DMS53 treated with DMSO at 0.1 percent for 48 hours (cell line): ENCODE measurements at regions not wholly inside any gene's neighbourhood (a gene's known extent, or its start where the extent isn't known, plus 50 kb on each side); places are given as distances from the start of the nearest gene placed in this dataset.
"Not testable (repeated sequence)": the region's sequence is repeated elsewhere in the genome, so short reads cannot be mapped to it uniquely, and the experiment has no call there.

Source experiments
- DNase-seq: peaks from one replicate; lab custom pipeline; 2025; ENCODE audit not compliant: unreplicated experiment; lab: John Stamatoyannopoulos, UW

DNA sequence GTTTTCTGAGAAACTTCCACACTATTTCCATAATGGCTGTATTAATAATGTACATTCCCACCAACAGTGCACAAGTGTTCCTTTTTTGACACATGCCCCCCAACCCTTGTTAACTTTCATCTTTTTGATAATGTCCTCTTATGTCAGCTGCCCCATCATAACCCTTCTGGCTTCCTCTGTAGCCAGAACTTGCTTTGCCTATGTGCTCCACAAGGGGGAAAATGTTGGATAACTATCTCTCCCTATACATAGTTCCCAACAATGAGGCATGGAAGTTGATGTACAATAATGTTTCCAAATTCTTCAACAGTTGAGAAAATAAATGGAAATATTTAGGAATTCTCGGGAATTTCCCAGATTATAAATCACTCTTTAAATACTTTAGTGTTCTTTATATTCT, 142.9 kb downstream of the ASB9 start:
- DNase-seq, result no peak

DNA sequence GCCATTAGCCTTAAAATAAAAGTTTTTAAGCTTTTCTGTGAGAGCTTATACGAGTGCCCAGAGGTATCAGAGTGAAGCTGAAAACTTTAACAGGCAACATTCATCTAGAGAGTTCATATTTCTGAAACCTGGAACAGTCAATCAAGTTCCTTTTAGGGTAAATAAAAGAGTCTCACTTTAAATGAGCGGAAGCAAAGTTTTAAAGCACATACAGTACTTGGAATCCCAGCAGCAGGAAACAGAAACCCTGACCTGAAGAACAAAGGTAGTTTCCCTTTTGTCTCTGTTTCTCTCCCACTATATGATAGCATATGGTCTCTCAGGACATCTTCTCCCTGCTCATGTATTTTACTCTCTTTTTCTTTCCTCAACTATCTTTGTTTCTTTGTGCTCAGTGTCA, 153.0 kb downstream of the ASB9 start:
- DNase-seq, result no peak

DNA sequence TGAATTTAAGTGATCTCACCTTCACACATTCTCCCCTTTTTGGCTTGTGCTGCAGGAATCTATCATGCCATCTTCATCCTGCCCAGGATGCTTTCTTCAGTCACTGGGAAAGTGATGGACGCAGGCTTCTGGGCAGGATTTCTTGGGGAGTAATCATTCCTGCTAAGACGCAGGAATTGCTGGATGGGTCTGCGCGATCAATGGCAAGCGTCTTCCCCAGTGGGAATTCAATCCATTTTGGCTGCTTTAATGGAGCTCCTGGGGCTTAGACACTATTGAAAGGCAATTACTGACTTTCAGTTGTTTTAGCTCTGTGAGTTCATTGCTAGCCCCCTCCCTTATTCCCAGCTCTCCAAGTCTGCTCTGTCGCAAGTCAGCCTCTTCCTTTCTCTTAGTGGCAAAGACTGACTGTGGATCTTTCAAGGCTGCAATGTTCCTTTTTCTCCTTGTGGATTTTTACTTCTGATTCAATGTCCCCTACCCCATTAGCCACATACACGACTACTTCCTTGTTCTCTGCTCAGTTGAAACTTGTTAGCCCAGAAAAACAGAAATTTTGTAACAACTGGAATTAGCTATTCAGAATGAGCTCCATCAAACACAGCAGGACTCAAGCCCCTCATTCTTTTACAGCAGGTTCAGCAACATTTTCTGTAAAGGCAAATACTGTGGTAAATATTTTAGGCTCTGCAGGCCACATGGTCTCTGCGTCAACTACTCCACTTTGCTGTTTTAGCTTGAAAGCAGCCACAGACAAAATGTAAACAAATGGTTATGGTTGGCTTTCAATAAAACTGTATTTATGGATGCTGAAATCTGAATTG, 154.9 kb downstream of the ASB9 start:
- no peak for DNase-seq

DNA sequence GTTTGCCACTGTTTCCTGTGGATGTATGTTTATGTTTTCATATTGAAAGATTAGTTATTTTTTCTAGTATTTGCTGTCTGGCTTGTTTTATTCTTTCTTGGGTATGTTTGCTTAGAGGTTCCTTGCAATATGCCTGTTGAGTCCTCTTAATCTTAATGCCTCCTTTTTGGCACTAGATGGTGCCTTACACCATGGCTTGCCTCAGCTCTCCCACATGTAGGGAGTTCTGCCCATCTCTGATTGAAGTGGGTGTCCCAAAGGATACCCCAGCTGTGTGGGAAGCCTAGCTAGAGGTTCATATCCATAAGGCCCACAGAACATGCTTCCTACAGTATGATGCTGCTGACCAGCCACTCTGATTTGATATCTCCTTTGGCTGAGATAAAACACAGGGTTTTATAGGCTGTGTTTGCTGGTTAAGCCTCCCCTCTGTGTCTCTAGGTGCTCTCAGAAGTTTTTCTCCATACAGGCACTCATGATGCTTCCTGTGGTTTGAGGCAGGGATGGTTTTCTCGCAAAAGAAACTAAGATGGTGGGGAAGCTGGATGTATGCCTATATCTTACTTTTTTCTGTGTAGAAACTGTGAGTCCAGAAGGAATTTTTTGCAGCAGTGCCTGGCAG, 162.4 kb downstream of the ASB9 start:
- no peak for DNase-seq

DNA sequence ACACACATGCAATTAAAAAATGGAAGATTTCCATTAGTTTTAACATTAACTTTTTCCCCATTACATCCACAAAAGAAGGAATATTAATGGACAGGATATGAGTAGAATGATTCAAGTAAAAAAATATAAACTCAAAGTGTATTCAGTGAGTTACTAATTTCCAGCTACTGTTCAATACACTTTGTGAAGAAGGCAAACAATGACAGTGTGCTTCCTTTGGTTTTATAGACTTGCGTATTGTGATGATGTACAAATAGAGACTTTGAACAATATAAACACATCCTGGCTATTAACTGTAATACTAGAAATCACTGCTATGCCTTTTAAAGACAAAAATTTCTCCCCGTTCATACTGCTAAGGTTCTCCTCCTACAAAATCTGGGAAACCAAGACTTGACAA, 171.4 kb downstream of the ASB9 start:
- DNase-seq, result no peak

DNA sequence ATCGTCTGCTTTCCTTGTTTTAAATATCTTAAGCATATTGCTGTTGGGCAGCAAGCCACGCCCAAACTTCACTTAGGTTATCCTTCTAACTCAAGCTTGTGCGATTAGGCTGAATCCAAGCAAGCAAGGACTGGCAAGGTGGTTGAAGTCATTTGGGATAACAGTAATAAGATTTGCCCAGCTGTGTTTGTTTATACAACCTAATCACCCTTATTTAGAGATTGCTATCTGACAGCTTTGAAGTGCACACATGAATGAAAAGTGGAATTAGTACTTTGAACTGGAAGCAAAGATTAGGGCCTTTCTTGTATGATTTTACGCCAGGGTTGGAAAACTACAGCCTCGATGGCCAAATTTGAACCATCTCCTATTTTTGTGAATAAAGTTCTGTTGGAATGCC, 182.1 kb downstream of the ASB9 start:
- no peak for DNase-seq

DNA sequence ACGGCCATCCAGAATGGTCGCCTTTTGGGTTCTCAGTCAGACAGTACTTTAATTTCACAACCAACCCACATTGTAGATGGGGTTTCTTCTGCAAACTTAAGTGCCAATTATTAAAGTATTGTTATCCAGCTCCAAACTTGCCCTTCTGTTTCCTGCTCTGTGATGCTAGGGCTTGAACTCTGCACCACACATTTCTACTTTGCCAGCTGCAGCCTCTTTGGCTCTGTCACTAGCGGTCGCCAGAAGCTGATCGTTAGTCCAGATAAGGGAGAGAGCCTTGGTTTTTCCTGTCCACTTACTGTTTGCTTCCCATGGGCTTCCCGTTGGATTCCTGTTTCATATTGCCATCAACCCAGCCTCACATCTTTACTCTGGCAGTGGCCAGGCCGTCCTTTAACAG, 196.6 kb downstream of the ASB9 start:
- DNase-seq, result no peak

DNA sequence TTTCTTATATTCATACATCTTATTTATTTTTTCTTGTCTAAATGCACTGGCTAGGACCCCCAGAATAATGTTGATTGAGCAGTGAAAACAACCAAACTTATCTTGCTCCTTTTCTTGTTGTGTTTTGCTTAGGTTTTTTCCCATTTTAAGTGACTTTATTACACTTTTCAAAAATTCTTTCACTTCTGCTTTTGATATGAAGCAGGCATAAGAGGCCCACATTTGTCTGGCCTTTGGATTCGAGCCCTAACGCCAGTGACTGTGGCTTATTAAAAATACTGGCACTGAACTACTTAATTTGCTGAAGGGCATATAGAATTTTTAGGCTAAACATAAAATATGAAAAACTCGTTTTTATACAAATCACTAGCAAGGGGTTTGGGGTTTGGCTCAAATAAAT, 197.0 kb downstream of the ASB9 start:
- no peak for DNase-seq

DNA sequence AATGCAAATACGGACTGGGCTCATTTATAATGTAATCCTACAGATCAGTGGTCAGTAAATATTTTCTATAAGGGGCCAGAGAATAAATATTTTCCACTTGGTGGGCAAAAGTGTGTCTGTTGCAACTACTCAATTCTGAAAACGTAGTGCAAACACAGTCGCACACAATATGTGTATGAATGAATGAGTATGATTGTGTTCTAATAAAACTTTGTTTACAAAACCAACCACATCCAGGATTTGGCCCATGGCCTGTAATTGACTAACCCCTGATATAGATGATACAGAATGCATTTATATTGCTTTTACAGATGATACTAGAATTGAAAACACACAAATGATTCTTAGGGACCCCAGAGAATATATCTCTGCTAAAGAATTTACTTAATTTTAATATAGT, 197.6 kb downstream of the ASB9 start:
- DNase-seq, result no peak

DNA sequence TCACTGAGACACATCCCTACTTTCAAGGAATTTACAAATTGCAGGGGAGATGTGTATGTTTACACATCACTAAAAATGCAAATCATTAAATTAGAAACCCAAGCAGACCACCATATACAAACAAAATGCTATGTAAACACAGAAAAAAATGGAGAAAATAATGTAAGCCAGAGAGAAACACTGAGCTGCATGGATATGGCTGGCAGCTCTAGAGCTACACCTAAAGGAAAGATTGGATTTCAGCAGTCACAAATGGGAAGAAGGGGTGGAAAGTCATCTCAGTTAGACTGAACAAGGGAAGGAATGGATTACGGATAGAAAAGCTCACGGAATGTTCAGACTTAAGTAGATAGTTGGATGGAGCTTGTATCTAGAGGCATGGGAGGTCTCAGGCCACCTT, 186.3 kb downstream of the MOSPD2 start:
- DNase-seq, result no peak

DNA sequence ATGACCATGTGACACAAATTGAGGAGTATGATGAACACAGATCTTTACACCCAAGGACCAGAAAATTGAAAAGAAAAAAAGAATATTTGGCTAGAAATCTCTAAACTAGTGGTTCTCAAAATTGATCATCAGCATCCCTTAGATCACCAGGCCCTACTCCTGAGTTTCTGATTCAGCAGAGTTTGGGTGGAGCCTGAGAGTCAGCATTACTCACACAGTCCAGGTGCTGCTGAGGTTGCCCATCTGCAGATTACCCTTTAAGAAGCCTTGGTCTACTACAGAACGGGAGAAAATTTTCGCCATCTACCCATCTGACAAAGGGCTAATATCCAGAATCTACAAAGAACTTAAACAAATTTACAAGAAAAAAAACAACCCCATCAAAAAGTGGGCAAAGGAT, 182.8 kb downstream of the MOSPD2 start:
- no peak for DNase-seq

DNA sequence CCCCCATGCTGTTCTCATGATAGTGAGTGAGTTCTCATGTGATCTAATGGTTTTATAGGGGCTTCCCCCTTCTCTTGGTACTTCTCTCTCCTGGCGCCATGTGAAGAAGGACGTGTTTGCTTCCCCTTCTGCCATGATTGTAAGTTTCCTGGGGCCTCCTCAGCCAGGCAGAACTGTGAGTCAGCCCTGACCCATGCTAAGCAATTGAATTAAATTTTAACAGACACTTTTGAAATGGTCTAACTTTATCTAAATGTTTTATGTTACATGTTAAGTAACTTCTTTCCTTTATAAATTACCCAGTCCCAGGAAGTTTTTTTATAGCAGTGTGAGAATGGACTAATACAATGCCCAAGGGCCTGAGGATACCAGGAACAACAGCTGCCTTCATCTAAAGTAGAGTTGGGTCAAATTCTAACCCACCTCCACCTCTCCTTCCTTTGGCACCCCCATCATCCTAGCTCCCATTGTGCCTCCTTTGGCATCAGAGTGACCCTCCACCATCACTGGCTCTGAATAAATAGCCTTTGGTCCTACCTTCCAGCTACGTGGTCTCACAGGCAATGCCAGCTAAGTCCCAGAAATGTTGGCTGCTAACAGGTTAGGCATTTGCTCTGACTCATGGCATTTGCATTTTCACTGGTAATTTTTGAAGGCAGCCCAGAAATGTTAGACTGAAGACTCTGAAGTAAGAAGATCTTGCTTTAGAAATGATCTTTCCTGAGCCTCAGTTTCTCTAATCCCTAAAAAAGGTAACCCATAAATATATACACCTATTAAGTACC, 182.1 kb downstream of the MOSPD2 start:
- DNase-seq, result no peak

DNA sequence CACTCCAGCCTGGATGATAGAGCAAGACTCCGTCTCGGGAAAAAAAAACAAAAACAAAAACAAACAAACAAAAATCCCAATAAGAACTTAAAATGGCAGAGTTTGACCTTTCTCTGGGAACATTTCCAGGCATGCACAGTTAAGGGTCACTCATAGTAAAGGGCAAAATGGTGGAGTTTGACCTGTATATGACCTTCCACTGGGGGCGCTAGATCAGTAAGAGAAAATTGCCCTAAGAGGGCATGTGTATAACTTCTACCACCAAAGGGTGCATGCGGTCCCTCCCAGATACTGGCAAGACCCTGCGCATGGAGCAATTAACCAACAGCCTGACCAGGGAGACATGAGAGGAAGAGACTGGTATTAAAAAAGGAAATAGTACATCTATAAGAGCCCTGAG, 177.2 kb downstream of the MOSPD2 start:
- no peak for DNase-seq

DNA sequence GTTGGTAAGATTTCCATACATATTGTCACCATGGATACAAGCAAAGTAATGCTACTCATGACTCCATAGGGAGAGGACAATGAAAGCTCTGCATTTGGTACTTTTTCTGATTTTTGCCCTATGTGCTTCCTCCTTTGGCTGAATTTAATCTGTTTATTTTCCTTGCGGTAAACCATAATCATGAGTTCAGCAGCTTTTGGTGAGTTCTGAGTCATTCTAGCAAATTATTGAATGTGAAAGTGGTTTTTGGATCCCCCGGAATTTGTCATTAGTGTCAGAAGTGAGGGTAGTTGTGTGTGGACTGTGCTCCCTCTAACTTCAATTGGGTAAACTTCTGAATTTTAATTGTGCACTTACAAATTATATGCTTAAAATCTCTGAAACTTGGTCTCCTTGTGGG, 170.3 kb downstream of the MOSPD2 start:
- DNase-seq, result no peak

DNA sequence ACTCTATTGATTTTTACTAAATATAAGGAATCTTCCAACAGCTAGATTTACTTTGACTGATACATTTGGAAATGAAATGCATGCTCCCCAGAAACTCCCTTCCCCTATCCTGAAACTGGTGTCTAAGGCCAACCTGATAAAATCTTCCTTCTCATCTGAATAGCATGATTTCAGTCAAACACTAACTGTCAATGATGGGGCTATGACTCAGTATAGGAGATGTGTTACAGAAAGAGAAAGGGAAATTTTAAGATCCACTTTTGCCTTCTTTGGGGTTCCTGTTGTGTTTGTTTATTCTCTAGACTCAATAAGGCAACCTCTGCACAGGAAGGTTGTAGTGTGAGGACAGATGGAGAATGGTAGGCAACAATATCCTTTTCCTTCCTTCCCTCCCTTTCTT, 160.7 kb downstream of the MOSPD2 start:
- no peak for DNase-seq

DNA sequence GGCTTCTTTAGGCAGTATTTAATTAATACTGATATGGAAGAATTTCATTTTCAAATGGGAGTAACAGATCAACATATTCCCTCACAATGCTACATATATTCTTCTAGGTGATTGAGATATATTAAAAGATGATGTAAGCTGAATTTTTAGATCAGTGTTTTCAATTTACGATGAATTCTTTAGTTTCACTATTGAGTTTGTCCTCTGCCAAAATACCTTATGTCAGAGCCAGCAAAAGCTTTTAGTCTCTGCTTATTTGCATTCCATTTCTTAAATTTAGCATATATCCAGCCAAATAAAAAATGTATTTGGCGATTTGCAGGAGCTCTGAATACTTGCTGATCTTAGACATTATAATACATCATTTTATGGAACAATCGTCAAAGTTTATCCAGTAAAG, 144.3 kb downstream of the MOSPD2 start:
- no peak for DNase-seq

DNA sequence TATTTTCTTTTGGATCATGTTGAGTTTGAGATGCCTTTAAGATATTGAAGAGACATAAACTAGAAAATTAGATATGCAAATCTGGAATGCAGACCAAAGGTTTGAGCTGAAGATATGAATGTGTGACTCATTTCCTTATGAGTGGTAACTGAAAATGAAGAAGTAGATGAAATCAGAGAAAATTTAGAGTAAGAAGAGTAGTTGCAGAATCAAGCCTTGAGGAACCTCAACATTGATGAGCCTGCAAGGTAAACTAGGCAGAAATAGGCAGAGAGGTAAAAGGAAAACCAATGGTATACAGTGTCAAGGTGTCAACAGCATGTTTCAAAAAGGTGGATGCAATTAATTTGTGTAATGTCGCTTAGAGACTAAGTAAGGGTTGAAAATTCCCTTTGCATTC, 142.8 kb downstream of the MOSPD2 start:
- no peak for DNase-seq

DNA sequence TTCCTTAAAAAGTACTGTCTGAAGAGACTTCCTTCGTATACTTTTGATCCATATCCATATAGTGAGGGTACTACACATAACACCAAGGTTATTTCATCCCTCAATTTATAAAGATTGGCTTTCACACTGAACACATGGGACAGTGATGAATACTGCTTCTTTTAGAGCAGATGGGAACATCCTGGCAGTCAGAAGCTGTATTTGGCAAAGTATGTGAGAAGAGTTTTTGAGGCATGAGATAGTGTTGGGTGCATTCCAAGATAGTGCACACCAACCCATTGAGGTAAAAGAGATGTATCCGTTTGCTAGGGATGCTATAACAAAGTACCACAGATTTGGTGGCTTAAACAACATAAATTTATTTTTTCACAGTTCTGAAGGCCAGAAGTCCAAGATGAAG, 141.1 kb downstream of the MOSPD2 start:
- DNase-seq, result no peak

DNA sequence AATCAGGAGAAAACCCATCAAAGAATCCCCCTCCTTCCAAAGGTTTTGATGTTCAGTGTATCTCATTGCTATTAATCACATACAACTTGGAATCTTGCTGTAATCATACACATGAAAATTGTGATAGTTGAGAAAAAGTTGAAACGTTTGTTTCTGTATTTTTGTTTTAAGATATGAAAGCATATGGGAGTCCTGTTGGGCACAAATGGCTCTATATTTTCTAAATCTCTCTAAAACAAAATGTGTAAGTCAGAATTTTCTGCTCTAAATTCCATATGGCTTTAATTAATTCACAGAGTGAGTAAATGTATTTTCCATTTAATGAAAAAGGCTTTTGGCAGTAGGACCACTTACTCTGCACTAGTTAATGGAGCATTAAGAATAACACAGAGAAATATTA, 140.2 kb downstream of the MOSPD2 start:
- DNase-seq, result no peak

DNA sequence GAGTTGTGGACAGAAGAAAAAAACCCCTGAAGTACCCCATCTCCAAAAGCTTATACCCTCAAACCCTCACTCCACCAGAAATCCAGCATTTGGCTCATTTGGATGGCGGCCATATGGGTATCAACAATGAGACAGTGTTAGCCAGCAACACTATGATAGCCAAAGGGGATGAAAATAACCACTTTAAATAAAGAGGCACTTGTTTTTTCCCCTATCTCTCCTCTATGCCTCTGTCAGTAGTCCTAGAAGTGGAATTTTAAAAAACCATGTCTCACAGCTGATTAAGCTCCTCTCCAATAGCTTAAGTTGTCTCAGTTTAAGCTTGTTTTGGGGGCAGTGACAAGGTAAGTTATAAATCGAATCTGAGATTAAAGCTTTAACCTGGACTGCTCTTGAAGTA, 124.0 kb downstream of the MOSPD2 start:
- DNase-seq, result no peak

DNA sequence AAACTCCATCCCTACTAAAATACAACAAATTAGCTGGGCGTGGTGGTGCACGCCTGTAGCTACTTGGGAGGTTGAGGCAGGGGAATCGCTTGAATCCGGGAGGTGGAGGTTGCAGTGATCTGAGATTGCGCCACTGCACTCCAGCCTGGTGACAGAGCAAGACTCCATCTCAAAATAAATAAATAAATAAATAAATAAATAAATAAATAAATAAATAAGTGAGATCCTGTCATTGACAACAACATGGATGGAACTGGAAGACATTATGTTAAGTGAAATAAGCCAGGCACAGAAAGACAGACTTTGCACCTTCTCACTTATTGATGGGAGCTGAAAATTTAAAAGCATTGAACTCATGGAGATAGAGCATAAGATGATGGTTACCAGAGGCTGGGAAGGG, 111.2 kb downstream of the MOSPD2 start:
- not testable (repeated sequence) for DNase-seq
